ENCODE measurements at regions not wholly inside any gene's neighbourhood (a gene's known extent, or its start where the extent isn't known, plus 50 kb on each side); places are given as distances from the start of the nearest gene placed in this dataset.
A peak's percentile ranks its signal among the peaks of the same experiment; 100 is the strongest.

GRCh38 chr13:107832500-107833100 lies 382.7 kb downstream of the LIG4 start:
- DNase-seq (ENCODE audit: low read depth in 4 of 4, low spot score in 2 of 4) = no peak

GRCh38 chr13:107830804-107831203 lies 384.5 kb downstream of the LIG4 start:
- no peak for DNase-seq (ENCODE audit: low read depth in 4 of 4, low spot score in 2 of 4)

- DNase-seq (ENCODE audit: low read depth in 4 of 4, low spot score in 2 of 4) = no peak
These were observed 387.3 kb downstream of the LIG4 start for GRCh38 chr13:107827840-107828549.

- peak in 1 of 4 donors; percentile 29 for DNase-seq (ENCODE audit: low read depth in 4 of 4, low spot score in 2 of 4)
These were observed 390.7 kb downstream of the LIG4 start for GRCh38 chr13:107824635-107825034.

GRCh38 chr13:107822006-107822405 lies 393.3 kb downstream of the LIG4 start:
- DNase-seq (ENCODE audit: low read depth in 4 of 4, low spot score in 2 of 4) = no peak

- no peak for DNase-seq (ENCODE audit: low read depth in 4 of 4, low spot score in 2 of 4)
These were observed 393.8 kb downstream of the LIG4 start for GRCh38 chr13:107821492-107821891.

- DNase-seq (ENCODE audit: low read depth in 4 of 4, low spot score in 2 of 4) = no peak
These were observed 396.3 kb downstream of the LIG4 start for GRCh38 chr13:107819071-107819470.

GRCh38 chr13:107817647-107818287 lies 397.6 kb downstream of the LIG4 start:
- DNase-seq (ENCODE audit: low read depth in 4 of 4, low spot score in 2 of 4) = no peak

- DNase-seq (ENCODE audit: low read depth in 4 of 4, low spot score in 2 of 4) = no peak
These were observed 403.3 kb downstream of the LIG4 start for GRCh38 chr13:107812014-107812412.

GRCh38 chr13:107811233-107812013 lies 403.9 kb downstream of the LIG4 start:
- no peak for DNase-seq (ENCODE audit: low read depth in 4 of 4, low spot score in 2 of 4)

GRCh38 chr13:107809125-107809524 lies 406.2 kb downstream of the LIG4 start:
- DNase-seq (ENCODE audit: low read depth in 4 of 4, low spot score in 2 of 4) = no peak

- DNase-seq (ENCODE audit: low read depth in 4 of 4, low spot score in 2 of 4) = no peak
These were observed 406.9 kb downstream of the LIG4 start for GRCh38 chr13:107808389-107808788.

GRCh38 chr13:107807306-107808073 lies 407.8 kb downstream of the LIG4 start:
- DNase-seq (ENCODE audit: low read depth in 4 of 4, low spot score in 2 of 4) = no peak

- DNase-seq (ENCODE audit: low read depth in 4 of 4, low spot score in 2 of 4) = no peak
These were observed 408.6 kb downstream of the LIG4 start for GRCh38 chr13:107806726-107807125.

- DNase-seq (ENCODE audit: low read depth in 4 of 4, low spot score in 2 of 4) = no peak
These were observed 411.4 kb downstream of the LIG4 start for GRCh38 chr13:107803822-107804495.

GRCh38 chr13:107801621-107802020 lies 413.7 kb downstream of the LIG4 start:
- no peak for DNase-seq (ENCODE audit: low read depth in 4 of 4, low spot score in 2 of 4)

- DNase-seq (ENCODE audit: low read depth in 4 of 4, low spot score in 2 of 4) = no peak
These were observed 416.3 kb downstream of the LIG4 start for GRCh38 chr13:107799001-107799400.

- DNase-seq (ENCODE audit: low read depth in 4 of 4, low spot score in 2 of 4) = no peak
These were observed 424.9 kb downstream of the LIG4 start for GRCh38 chr13:107790397-107790796.

- no peak for DNase-seq (ENCODE audit: low read depth in 4 of 4, low spot score in 2 of 4)
These were observed 426.7 kb downstream of the LIG4 start for GRCh38 chr13:107788464-107789165.
